WTC11 (cell line): ENCODE measurements at regions not wholly inside any gene's neighbourhood (a gene's known extent, or its start where the extent isn't known, plus 50 kb on each side); places are given as distances from the start of the nearest gene placed in this dataset.
A peak's percentile ranks its signal among the peaks of the same experiment; 100 is the strongest.

ENCODE experiments used
- ATAC-seq: fragments of 200-7000 bp; cut with Tn5 transposase; 2 replicates; pipeline ENCODE4 v1.10.0; 2021; ENCODE audit warnings: mild to moderate bottlenecking, moderate library complexity
- CTCF ChIA-PET: fragments of 300-600 bp; sonication (Branson Sonifier 250); formaldehyde crosslinking; loops from one replicate; lab custom pipeline; 2021; ENCODE audit warnings: antibody characterized with exemption; lab: Charles Lee
- POLR2A ChIA-PET: fragments of 350-600 bp; sonication (Branson Sonifier 250); formaldehyde crosslinking; loops from one replicate; lab custom pipeline; 2021; ENCODE audit warnings: antibody characterized with exemption; lab: Charles Lee
- DNase-seq: peaks from one replicate; pipeline ENCODE4 v3.0.0; 2021; ENCODE audit warnings: low spot score
- H3K27ac Mint-ChIP-seq: 2 replicates; pipeline ENCODE4 v1.8.0; 2021; ENCODE audit warnings: mixed read lengths
- H3K27me3 Mint-ChIP-seq: 2 replicates; pipeline ENCODE4 v1.8.0; 2021; ENCODE audit warnings: low read depth, mild to moderate bottlenecking, moderate library complexity, mixed read lengths
- H3K36me3 Mint-ChIP-seq: 2 replicates; pipeline ENCODE4 v1.8.0; 2021; ENCODE audit warnings: mixed read lengths
- H3K4me1 Mint-ChIP-seq: 2 replicates; pipeline ENCODE4 v1.8.0; 2022; ENCODE audit warnings: mixed read lengths
- H3K4me3 Mint-ChIP-seq: 2 replicates; pipeline ENCODE4 v1.8.0; 2021; ENCODE audit warnings: mild to moderate bottlenecking, moderate library complexity, mixed read lengths
- H3K9me3 Mint-ChIP-seq: 2 replicates; pipeline ENCODE4 v1.8.0; 2021; ENCODE audit warnings: mixed read lengths
- ATF6 ChIP-seq: sonication (generic); formaldehyde crosslinking; IDR thresholded peaks from 2 replicates; pipeline ENCODE4 v1.8.1; 2023; ENCODE audit warnings: mild to moderate bottlenecking, missing genetic modification reagents
- CREB1 ChIP-seq: sonication (generic); formaldehyde crosslinking; IDR thresholded peaks from 2 replicates; pipeline ENCODE4 v1.8.0; 2023; ENCODE audit warnings: mild to moderate bottlenecking, missing genetic modification reagents
- ETV6 ChIP-seq: sonication (generic); formaldehyde crosslinking; IDR thresholded peaks from 2 replicates; pipeline ENCODE4 v1.8.1; 2022; ENCODE audit warnings: mild to moderate bottlenecking, missing genetic modification reagents
- NFE2L1 ChIP-seq: sonication (generic); formaldehyde crosslinking; IDR thresholded peaks from 2 replicates; pipeline ENCODE4 v1.8.1; 2023; ENCODE audit warnings: missing genetic modification reagents
- NFYB ChIP-seq: sonication (generic); formaldehyde crosslinking; conservative IDR thresholded peaks from 2 replicates; pipeline ENCODE4 v1.8.0; 2022; ENCODE audit warnings: low read depth, missing genetic modification reagents
- PRDM15 ChIP-seq: sonication (generic); formaldehyde crosslinking; IDR thresholded peaks from 2 replicates; pipeline ENCODE4 v1.8.0; 2022; ENCODE audit warnings: missing genetic modification reagents
- SOX15 ChIP-seq: fragments of 250-450 bp; sonication (Bioruptor Pico); IDR thresholded peaks from 2 replicates; pipeline ENCODE4 v1.9.0; 2021; ENCODE audit warnings: mild to moderate bottlenecking
- ZBTB21 ChIP-seq: sonication (generic); formaldehyde crosslinking; IDR thresholded peaks from 2 replicates; pipeline ENCODE4 v1.8.1; 2023; ENCODE audit warnings: mild to moderate bottlenecking, missing genetic modification reagents, borderline replicate concordance
- TF ChIP-seq, protein P1 (sequence below): sonication (generic); formaldehyde crosslinking; IDR thresholded peaks from 2 replicates; pipeline ENCODE4 v1.8.1; 2023; ENCODE audit warnings: mild to moderate bottlenecking, missing genetic modification reagents, moderate library complexity
- TF ChIP-seq, protein P2 (sequence below): sonication (generic); formaldehyde crosslinking; IDR thresholded peaks from 2 replicates; pipeline ENCODE4 v1.8.0; 2022; ENCODE audit warnings: mild to moderate bottlenecking, missing genetic modification reagents
- TF ChIP-seq, protein P3 (sequence below): fragments of 250-450 bp; sonication (Bioruptor Pico); IDR thresholded peaks from 2 replicates; pipeline ENCODE4 v1.8.0; 2021; ENCODE audit warnings: mild to moderate bottlenecking
- TF ChIP-seq, protein P4 (sequence below): sonication (generic); formaldehyde crosslinking; IDR thresholded peaks from 2 replicates; pipeline ENCODE4 v1.8.1; 2023; ENCODE audit warnings: mild to moderate bottlenecking, moderate library complexity, missing genetic modification reagents

- TF ChIP-seq, protein P1, sequence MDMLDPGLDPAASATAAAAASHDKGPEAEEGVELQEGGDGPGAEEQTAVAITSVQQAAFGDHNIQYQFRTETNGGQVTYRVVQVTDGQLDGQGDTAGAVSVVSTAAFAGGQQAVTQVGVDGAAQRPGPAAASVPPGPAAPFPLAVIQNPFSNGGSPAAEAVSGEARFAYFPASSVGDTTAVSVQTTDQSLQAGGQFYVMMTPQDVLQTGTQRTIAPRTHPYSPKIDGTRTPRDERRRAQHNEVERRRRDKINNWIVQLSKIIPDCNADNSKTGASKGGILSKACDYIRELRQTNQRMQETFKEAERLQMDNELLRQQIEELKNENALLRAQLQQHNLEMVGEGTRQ = no peak
- no peak for TF ChIP-seq NFE2L1 (CRISPR knock-in tag)
- TF ChIP-seq PRDM15 = no peak
- no peak for TF ChIP-seq ATF6 (CRISPR knock-in tag)
Measured at GRCh38 chr4:133046156-133046555, 102.9 kb upstream of the PCDH10 start (continued).

DNA sequence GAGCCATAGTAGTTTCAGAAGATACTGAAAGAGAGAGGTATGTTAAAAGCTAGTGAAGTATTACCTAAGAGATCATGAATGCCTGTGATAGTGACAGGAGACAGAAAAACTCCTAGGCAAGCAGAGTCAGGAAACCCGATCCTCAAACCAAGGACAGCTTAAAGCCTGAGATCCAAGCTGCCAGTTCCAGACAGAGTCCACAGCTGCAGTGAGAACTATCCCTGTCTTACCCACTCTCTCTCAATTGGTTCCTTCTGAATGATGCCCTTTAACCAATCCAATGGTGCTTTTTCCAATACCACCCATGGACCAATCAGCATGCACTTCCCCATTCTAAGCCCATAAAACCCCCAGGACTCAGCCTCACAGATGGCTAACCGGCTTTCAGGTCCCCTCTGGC, 90.4 kb upstream of the PCDH10 start:
- H3K27me3 Mint-ChIP-seq = no peaks in the 10 kb centered on the region; the same call in 1 of the 2 replicates
- TF ChIP-seq NFYB (CRISPR knock-in tag) (peak; percentile 60), ZBTB21 (no peak)
- TF ChIP-seq, protein P2, sequence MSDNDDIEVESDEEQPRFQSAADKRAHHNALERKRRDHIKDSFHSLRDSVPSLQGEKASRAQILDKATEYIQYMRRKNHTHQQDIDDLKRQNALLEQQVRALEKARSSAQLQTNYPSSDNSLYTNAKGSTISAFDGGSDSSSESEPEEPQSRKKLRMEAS (CRISPR knock-in tag) = no peak
- H3K4me3 Mint-ChIP-seq = no peak overlapping the region
- DNase-seq (no peak), ATAC-seq (peak; percentile 81)
- peaks cover 10% of the 10 kb centered on the region for H3K4me1 Mint-ChIP-seq
- ChIA-PET POLR2A (no interaction called here), CTCF (interaction anchor here (0.7 to 1.3 kb wide), 2 partner anchors 88 to 93 kb away, joined by 3 to 4 read pairs; no protein-coding TSS in a partner anchor)
- no peaks in the 10 kb centered on the region for H3K9me3 Mint-ChIP-seq
- H3K27ac Mint-ChIP-seq = no peak overlapping the region
- H3K36me3 Mint-ChIP-seq = no peaks in the 10 kb centered on the region

DNA sequence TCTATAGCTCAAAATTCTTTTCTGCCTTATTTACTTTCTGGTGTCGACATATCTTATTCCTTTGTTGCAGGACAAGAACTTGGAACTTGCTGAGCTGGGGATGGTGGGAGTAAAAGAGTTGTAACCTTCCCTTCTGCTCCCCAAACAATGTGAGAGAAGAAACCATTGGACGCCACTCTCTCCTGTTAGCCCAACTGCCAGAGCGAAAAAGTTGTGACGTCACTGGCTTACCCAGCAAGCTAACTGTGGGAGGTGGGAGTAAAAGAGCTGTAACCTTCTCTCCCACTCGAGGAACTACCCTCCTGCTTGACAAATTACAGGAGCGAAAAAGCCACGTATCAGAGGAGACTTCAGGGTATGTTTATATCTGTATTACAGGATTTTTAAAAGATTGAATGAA, 90.0 kb upstream of the PCDH10 start:
- H3K36me3 Mint-ChIP-seq = no peaks in the 10 kb centered on the region
- POLR2A ChIA-PET = no interaction called here
- no peak overlapping the region for H3K4me3 Mint-ChIP-seq
- H3K27ac Mint-ChIP-seq = no peak overlapping the region
- peak; percentile 28 for ATAC-seq
- H3K27me3 Mint-ChIP-seq = no peaks in the 10 kb centered on the region; the same call in 1 of the 2 replicates
- no peak for DNase-seq
- CTCF ChIA-PET = interaction anchor here (0.7 to 1.3 kb wide), 2 partner anchors 87 to 93 kb away, joined by 3 to 4 read pairs; no protein-coding TSS in a partner anchor
- H3K4me1 Mint-ChIP-seq = peaks cover 10% of the 10 kb centered on the region
- TF ChIP-seq ETV6 (CRISPR knock-in tag) = no peak
- TF ChIP-seq, protein P1 = no peak
- TF ChIP-seq, protein P3, sequence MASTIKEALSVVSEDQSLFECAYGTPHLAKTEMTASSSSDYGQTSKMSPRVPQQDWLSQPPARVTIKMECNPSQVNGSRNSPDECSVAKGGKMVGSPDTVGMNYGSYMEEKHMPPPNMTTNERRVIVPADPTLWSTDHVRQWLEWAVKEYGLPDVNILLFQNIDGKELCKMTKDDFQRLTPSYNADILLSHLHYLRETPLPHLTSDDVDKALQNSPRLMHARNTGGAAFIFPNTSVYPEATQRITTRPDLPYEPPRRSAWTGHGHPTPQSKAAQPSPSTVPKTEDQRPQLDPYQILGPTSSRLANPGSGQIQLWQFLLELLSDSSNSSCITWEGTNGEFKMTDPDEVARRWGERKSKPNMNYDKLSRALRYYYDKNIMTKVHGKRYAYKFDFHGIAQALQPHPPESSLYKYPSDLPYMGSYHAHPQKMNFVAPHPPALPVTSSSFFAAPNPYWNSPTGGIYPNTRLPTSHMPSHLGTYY (CRISPR knock-in tag) = no peak
- TF ChIP-seq, protein P4, sequence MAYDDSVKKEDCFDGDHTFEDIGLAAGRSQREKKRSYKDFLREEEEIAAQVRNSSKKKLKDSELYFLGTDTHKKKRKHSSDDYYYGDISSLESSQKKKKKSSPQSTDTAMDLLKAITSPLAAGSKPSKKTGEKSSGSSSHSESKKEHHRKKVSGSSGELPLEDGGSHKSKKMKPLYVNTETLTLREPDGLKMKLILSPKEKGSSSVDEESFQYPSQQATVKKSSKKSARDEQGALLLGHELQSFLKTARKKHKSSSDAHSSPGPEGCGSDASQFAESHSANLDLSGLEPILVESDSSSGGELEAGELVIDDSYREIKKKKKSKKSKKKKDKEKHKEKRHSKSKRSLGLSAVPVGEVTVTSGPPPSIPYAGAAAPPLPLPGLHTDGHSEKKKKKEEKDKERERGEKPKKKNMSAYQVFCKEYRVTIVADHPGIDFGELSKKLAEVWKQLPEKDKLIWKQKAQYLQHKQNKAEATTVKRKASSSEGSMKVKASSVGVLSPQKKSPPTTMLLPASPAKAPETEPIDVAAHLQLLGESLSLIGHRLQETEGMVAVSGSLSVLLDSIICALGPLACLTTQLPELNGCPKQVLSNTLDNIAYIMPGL = no peak
- no peak for TF ChIP-seq SOX15
- no peak for TF ChIP-seq CREB1
- no peaks in the 10 kb centered on the region for H3K9me3 Mint-ChIP-seq
